ENCODE measurements at regions not wholly inside any gene's neighbourhood (a gene's known extent, or its start where the extent isn't known, plus 50 kb on each side); places are given as distances from the start of the nearest gene placed in this dataset.

GRCh38 chr12:14187966-14188365, 177.5 kb upstream of the ATF7IP start:
- no peaks in the 10 kb centered on the region for H3K9me3 ChIP-seq
- intact Hi-C loops (cut with DNase I), result no loop called here
- WGBS, result 83% methylated on average over 9 of the region's 9 CpGs
- H3K36me3 ChIP-seq, result no peaks in the 10 kb centered on the region
- H3K4me3 ChIP-seq, result no peak overlapping the region
- H3K27me3 ChIP-seq, result peaks cover 0 to 10% (median 0%) of the 10 kb centered on the region in 4 donors
- no peak overlapping the region for H3K27ac ChIP-seq (replicated peaks in 1 of 4)
- H3K4me1 ChIP-seq, result no peaks in the 10 kb centered on the region
- TF ChIP-seq POLR2AphosphoS5 (IDR thresholded peaks at IDR 0.05), result no peak
- TF ChIP-seq EP300 (IDR thresholded peaks at IDR 0.05), result no peak
- no peak for TF ChIP-seq POLR2A (IDR thresholded peaks at IDR 0.05; ENCODE audit: low read depth)
- TF ChIP-seq CTCF (IDR thresholded peaks at IDR 0.05), result no peak
- DNase-seq (ENCODE audit: extremely low spot score), result no peak

- no peaks in the 10 kb centered on the region for H3K36me3 ChIP-seq
- no peak overlapping the region for H3K27ac ChIP-seq (replicated peaks in 1 of 4)
- no peaks in the 10 kb centered on the region for H3K4me1 ChIP-seq
- TF ChIP-seq EP300 (IDR thresholded peaks at IDR 0.05) (no peak), POLR2A (IDR thresholded peaks at IDR 0.05; ENCODE audit: low read depth) (no peak), POLR2AphosphoS5 (IDR thresholded peaks at IDR 0.05) (no peak), CTCF (IDR thresholded peaks at IDR 0.05) (no peak)
- intact Hi-C loops (cut with DNase I), result no loop called here
- no peak for DNase-seq (ENCODE audit: extremely low spot score)
- H3K27me3 ChIP-seq, result peaks cover 0 to 15% (median 0%) of the 10 kb centered on the region in 4 donors
- H3K4me3 ChIP-seq, result no peak overlapping the region
- WGBS, result 30% methylated on average over 2 of the region's 2 CpGs
- no peaks in the 10 kb centered on the region for H3K9me3 ChIP-seq
Measured at GRCh38 chr12:14188744-14189143, 176.7 kb upstream of the ATF7IP start.

- intact Hi-C loops (cut with DNase I), result no loop called here
- H3K36me3 ChIP-seq, result no peaks in the 10 kb centered on the region
- no peaks in the 10 kb centered on the region for H3K9me3 ChIP-seq
- H3K27ac ChIP-seq (replicated peaks in 1 of 4), result no peak overlapping the region
- WGBS, result 78% methylated on average over 1 of the region's 1 CpG
- H3K27me3 ChIP-seq, result peaks cover 0 to 18% (median 0%) of the 10 kb centered on the region in 4 donors
- no peak for TF ChIP-seq EP300 (IDR thresholded peaks at IDR 0.05)
- no peak for DNase-seq (ENCODE audit: extremely low spot score)
- H3K4me1 ChIP-seq, result no peaks in the 10 kb centered on the region
- no peak overlapping the region for H3K4me3 ChIP-seq
Measured at GRCh38 chr12:14190694-14191093, 174.8 kb upstream of the ATF7IP start.

GRCh38 chr12:14191612-14192011, 173.9 kb upstream of the ATF7IP start:
- Histone ChIP-seq H3K9me3 (no peaks in the 10 kb centered on the region), H3K4me3 (no peak overlapping the region), H3K4me1 (no peaks in the 10 kb centered on the region), H3K27ac (replicated peaks in 1 of 4) (no peak overlapping the region), H3K36me3 (no peaks in the 10 kb centered on the region), H3K27me3 (peaks cover 0 to 9% (median 0%) of the 10 kb centered on the region in 4 donors)
- TF ChIP-seq POLR2AphosphoS5 (IDR thresholded peaks at IDR 0.05) (no peak), POLR2A (IDR thresholded peaks at IDR 0.05; ENCODE audit: low read depth) (no peak), EP300 (IDR thresholded peaks at IDR 0.05) (no peak), CTCF (IDR thresholded peaks at IDR 0.05) (no peak)
- intact Hi-C loops (cut with DNase I), result no loop called here
- WGBS, result 88% methylated on average over 4 of the region's 4 CpGs
- no peak for DNase-seq (ENCODE audit: extremely low spot score)

- TF ChIP-seq EP300 (IDR thresholded peaks at IDR 0.05) (no peak), POLR2A (IDR thresholded peaks at IDR 0.05; ENCODE audit: low read depth) (no peak), CTCF (IDR thresholded peaks at IDR 0.05) (no peak), POLR2AphosphoS5 (IDR thresholded peaks at IDR 0.05) (no peak)
- Histone ChIP-seq H3K27ac (replicated peaks in 1 of 4) (no peak overlapping the region), H3K27me3 (peaks cover 0 to 9% (median 0%) of the 10 kb centered on the region in 4 donors), H3K4me3 (no peak overlapping the region), H3K4me1 (no peaks in the 10 kb centered on the region), H3K36me3 (no peaks in the 10 kb centered on the region), H3K9me3 (no peaks in the 10 kb centered on the region)
- DNase-seq (ENCODE audit: extremely low spot score), result no peak
- 33% methylated on average over 10 of the region's 10 CpGs for WGBS
- intact Hi-C loops (cut with DNase I), result no loop called here
Measured at GRCh38 chr12:14193639-14194038, 171.8 kb upstream of the ATF7IP start.

Data from esophagus muscularis mucosa (tissue), 4 donors.